ENCODE measurements at regions not wholly inside any gene's neighbourhood (a gene's known extent, or its start where the extent isn't known, plus 50 kb on each side); places are given as distances from the start of the nearest gene placed in this dataset.
A peak's percentile ranks its signal among the peaks of the same experiment; 100 is the strongest.
"Not testable (repeated sequence)": the region's sequence is repeated elsewhere in the genome, so short reads cannot be mapped to it uniquely, and the experiment has no call there.

DNA sequence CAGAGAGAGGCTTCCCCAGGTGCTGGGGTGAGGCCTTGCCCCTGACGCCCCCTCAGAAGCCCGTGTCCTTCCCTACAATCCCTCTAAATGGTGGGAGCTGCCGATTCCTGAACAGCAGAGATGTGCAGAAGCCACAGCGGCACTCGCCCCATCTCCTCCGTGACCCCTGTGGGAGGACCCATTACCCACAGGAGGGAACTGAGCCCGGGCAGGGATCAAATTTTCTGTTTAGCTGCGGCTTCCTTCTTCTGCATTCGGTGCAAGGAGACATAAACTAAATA is 181.2 kb upstream of the RAB6C start:
- no peaks in the 10 kb centered on the region for H3K36me3 Mint-ChIP-seq
- no peaks in the 10 kb centered on the region for H3K4me1 Mint-ChIP-seq
- ATAC-seq = no peak
- H3K27ac Mint-ChIP-seq = no peak overlapping the region
- H3K9me3 Mint-ChIP-seq = no peaks in the 10 kb centered on the region
- peaks cover 49% of the 10 kb centered on the region for H3K27me3 Mint-ChIP-seq
- no peak overlapping the region for H3K4me3 Mint-ChIP-seq

DNA sequence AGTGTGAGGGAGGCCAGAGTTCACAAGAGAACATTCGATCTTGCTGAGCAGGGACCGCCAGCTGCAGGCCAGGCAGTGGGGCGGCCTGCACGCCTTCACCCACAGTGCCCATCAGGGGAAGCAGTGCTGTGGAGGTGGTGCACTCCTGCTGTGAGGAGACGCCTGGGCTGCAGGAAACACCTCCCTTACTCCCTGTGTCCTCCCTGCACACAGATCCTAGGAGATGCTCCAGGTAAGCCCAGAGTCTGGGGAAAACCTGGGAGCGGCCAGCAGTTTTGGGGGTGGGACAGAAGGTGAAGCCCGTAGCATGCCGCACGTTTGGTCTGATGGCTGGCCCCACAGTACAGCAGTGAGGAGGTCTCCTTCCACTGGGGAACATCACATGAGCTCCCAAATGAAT is 180.8 kb upstream of the RAB6C start:
- no peak for ATAC-seq
- Mint-ChIP-seq H3K36me3 (no peaks in the 10 kb centered on the region), H3K9me3 (no peaks in the 10 kb centered on the region), H3K4me1 (no peaks in the 10 kb centered on the region), H3K27ac (no peak overlapping the region), H3K27me3 (peaks cover 45% of the 10 kb centered on the region), H3K4me3 (no peak overlapping the region)

DNA sequence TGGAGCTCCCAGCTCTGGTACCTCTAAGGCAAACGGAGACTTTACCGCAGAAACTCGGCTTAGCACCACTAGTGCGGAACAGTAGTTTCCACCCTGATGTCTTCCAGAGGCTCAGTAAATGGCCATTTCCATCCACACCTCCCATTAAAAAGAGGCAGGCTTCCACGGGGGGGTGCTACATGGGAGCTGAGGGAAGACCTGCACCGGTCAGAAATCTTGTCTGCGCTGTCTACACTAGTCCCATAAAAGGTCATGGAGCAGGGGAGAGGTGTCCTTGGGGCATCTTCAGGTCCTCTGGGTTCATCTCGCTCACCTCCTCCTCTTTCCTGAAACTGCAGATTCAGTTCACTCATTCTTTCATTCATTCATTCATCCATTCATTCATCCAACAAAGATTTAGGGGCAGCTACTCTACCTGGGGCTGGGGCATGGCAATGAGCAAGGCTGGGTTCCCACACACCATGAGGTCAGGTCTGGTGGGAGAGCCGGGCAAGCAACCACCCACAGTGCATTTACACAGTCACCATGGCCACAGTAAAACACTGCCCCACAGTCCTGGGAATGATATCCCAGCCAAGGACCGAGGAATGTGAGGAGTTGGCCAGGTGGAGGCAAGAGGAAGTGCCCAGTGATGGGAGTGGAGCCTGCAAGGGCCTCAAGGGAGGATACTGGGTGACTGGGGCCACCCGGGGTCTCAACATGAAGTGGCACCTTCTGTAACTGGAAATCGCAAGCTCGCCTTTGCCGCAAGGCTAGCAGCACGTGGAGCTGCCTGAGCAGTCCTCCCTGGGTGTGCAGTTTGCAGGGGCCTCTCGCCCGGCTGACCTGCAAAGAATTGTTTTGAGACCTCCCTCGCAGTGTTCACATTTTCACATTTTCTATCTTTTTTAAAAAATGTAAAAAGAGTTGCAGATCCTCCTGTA is 180.2 kb upstream of the RAB6C start:
- no peak for ATAC-seq
- no peaks in the 10 kb centered on the region for H3K9me3 Mint-ChIP-seq
- H3K4me3 Mint-ChIP-seq = no peak overlapping the region
- H3K27ac Mint-ChIP-seq = no peak overlapping the region
- no peaks in the 10 kb centered on the region for H3K4me1 Mint-ChIP-seq
- H3K36me3 Mint-ChIP-seq = no peaks in the 10 kb centered on the region
- peaks cover 41% of the 10 kb centered on the region for H3K27me3 Mint-ChIP-seq

DNA sequence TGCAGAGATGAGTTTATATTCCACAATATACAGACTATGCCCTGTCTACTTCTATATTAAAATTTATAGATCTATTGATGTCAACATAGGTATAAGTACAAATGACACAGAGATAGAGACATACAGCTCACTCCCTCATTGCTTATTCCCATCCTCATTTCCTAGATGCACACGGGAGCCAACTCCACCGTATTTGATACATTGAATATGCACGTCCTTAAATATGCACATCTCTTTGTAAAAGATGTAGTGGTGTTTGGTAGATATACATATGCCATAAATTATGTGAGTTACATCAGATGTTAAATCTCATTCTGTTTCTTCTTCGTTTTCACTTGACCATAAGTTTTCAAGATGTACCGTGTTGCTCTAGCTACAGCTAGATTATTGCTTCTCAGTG is 179.2 kb upstream of the RAB6C start:
- Mint-ChIP-seq H3K27ac (no peak overlapping the region), H3K9me3 (no peaks in the 10 kb centered on the region), H3K27me3 (peaks cover 33% of the 10 kb centered on the region), H3K36me3 (no peaks in the 10 kb centered on the region), H3K4me3 (no peak overlapping the region), H3K4me1 (no peaks in the 10 kb centered on the region)
- no peak for ATAC-seq

DNA sequence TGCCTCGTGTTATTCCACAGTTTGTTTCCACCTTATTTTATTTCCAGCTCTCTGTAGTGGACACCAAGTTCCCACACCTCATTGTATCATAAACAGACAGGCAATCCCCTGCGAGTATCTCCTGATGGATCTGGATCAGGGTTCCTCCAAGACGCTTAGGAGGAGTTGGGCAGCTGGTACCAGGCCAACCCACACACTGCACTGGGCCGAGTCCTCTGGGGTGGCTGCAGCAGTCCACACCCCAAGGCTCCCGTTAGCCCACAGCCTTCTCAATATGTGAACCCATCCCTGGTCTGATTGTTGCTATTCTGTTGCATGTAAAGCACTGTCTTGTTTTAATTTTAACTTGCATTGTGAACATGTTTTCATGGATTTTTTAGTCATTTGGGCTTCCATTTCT is 178.8 kb upstream of the RAB6C start:
- Mint-ChIP-seq H3K4me1 (no peaks in the 10 kb centered on the region), H3K36me3 (no peaks in the 10 kb centered on the region), H3K27me3 (peaks cover 29% of the 10 kb centered on the region), H3K27ac (no peak overlapping the region), H3K4me3 (no peak overlapping the region), H3K9me3 (no peaks in the 10 kb centered on the region)
- no peak for ATAC-seq

DNA sequence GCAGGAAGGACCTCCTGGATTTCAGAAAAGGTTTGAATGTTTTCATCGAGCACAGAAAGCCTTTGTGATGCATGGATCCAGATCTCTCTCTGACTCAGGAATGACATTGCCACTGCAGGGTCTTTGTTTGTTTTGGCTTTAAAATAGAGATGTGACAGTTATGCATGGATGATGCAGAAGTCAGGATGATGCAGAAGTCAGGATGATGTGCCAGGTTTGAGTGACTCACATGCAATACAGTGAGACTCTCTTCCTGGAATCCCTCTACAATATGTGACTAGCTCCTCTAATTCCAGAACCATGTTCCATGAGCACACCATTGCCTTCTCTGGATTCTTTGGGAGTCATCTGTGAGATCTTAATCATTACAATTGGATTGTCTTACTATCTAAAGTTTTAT is 177.9 kb upstream of the RAB6C start:
- H3K4me3 Mint-ChIP-seq = no peak overlapping the region
- ATAC-seq = no peak
- H3K27ac Mint-ChIP-seq = no peak overlapping the region
- H3K9me3 Mint-ChIP-seq = no peaks in the 10 kb centered on the region
- peaks cover 22% of the 10 kb centered on the region for H3K27me3 Mint-ChIP-seq
- no peaks in the 10 kb centered on the region for H3K4me1 Mint-ChIP-seq
- no peaks in the 10 kb centered on the region for H3K36me3 Mint-ChIP-seq

DNA sequence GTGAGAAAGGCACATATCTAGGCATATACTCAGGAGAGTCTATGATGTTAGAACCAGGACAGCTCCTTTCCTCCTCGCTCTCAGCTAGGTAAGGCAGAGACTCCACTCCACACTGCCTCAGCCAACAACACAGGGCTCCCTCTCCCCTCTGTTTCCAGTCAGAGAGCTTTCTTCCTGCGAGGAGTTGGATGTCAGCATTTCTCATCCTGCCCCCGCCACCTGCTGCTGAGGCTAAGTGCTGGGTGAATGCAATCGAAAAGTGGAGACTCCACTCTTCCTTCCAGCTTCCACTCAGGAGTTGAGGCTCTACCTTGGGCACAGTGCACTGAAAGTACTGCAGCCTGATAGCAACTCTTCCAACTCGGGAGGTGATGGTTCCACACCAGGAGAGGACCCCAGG is 177.2 kb upstream of the RAB6C start:
- Mint-ChIP-seq H3K36me3 (no peaks in the 10 kb centered on the region), H3K4me3 (no peak overlapping the region), H3K4me1 (no peaks in the 10 kb centered on the region), H3K9me3 (no peaks in the 10 kb centered on the region), H3K27ac (no peak overlapping the region), H3K27me3 (peaks cover 22% of the 10 kb centered on the region)
- no peak for ATAC-seq

DNA sequence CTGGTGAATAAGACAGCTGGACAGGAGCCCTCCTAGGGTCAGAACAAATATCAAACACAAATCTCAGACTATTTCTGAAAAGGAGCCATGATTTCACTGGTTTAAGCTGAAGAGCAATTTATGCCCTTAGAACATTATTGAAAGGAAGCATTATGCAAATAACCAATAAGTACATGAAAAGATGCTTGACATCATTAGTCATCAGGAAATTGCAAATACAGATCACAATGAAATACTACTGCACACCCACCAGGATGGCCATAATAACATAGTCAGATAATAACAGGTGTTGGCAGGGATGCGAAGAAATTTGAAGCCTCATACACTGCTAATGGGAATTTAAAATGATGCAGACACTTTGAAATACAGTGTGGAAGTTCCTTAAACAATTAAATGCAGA is 176.4 kb upstream of the RAB6C start:
- H3K27ac Mint-ChIP-seq = no peak overlapping the region
- no peaks in the 10 kb centered on the region for H3K36me3 Mint-ChIP-seq
- H3K27me3 Mint-ChIP-seq = peaks cover 22% of the 10 kb centered on the region
- no peak for ATAC-seq
- H3K9me3 Mint-ChIP-seq = no peaks in the 10 kb centered on the region
- H3K4me1 Mint-ChIP-seq = no peaks in the 10 kb centered on the region
- no peak overlapping the region for H3K4me3 Mint-ChIP-seq

DNA sequence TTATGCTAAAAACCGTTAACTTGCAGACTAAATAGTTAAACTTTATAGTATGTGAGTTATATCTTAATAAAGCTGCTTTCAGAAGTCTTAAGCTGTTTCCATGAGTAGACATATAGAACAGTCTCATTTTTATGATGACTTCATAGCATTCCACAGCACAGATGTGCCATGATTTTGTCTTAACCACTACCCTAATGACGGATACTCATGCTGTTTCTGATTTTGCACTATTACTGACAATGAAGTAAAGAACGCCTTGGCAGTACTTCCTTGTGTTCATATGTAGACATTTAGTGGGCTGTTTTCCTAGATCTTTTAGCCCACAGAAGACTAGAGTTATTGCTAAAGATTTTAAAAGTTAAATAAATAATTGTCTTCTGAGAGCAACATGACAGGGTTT is 175.6 kb upstream of the RAB6C start:
- H3K27ac Mint-ChIP-seq = no peak overlapping the region

DNA sequence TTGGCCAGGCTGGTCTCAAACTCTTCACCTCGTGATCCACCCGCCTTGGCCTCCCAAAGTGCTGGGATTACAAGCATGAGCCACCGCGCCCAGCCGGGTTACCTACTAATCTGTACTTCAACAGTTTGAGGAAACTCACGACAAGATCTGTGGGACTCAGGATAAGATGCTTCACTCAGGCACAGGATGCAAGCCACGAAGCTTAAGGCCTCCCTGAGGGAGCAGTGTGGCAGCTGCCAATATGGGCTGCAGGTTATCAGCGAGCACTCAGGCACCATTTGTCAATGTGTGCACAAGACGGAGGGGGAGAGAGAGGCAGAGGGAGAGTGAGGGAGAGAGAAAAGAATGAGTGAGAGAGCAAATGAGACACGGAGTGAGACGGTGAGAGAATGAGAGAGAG is 173.6 kb upstream of the RAB6C start:
- Mint-ChIP-seq H3K9me3 (no peaks in the 10 kb centered on the region), H3K36me3 (no peaks in the 10 kb centered on the region), H3K27ac (no peak overlapping the region), H3K4me1 (no peaks in the 10 kb centered on the region), H3K4me3 (no peak overlapping the region), H3K27me3 (peaks cover 28% of the 10 kb centered on the region)
- peak; percentile 8 for ATAC-seq

More for the DNA sequence above, 175.6 kb upstream of the RAB6C start:
- H3K36me3 Mint-ChIP-seq = no peaks in the 10 kb centered on the region
- H3K4me1 Mint-ChIP-seq = no peaks in the 10 kb centered on the region
- no peak for ATAC-seq
- H3K9me3 Mint-ChIP-seq = no peaks in the 10 kb centered on the region
- H3K27me3 Mint-ChIP-seq = peaks cover 22% of the 10 kb centered on the region
- no peak overlapping the region for H3K4me3 Mint-ChIP-seq

DNA sequence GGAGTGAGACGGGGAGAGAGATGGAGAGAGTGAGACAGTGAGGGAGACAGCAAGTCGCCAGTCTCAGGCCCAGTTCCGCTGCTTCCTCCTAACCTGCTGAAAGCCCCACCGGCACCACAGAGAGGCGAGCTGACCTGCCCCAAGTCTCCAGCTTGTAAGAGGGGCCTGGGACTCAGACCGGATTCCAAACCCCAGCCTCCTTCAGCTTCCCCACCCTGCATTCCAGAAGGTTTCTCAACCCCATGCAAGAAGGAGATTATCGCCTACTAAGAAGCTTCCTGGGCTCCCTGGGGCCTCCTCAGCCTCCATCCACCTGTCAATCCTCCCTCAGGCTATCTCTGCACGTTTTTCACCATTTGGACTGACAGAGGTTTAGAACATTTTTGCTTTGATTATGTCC is 173.1 kb upstream of the RAB6C start:
- H3K27me3 Mint-ChIP-seq = peaks cover 30% of the 10 kb centered on the region
- no peak overlapping the region for H3K27ac Mint-ChIP-seq
- H3K36me3 Mint-ChIP-seq = no peaks in the 10 kb centered on the region

DNA sequence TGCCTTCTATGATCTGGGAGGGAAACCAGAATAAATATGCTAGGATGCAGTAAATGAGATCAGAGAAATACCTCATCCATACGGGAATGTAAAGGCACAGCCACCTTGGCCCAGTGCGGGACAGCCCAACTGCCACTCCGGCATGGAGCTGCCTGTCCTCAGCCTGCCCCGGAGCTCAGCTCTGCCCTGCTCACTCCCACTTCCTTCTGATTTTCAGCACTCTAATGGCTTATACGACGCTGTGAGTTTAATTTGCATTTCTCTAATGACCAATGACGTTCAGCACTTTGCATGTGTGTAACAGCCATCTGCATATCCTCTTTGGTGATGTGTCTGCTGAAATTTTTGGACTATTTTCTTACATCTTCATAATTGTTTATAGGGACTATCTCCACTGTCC is 172.5 kb upstream of the RAB6C start:
- H3K27ac Mint-ChIP-seq = no peak overlapping the region

More for the DNA sequence above, 173.1 kb upstream of the RAB6C start:
- Mint-ChIP-seq H3K4me1 (no peaks in the 10 kb centered on the region), H3K9me3 (no peaks in the 10 kb centered on the region), H3K4me3 (no peak overlapping the region)
- peak; percentile 10 for ATAC-seq

DNA sequence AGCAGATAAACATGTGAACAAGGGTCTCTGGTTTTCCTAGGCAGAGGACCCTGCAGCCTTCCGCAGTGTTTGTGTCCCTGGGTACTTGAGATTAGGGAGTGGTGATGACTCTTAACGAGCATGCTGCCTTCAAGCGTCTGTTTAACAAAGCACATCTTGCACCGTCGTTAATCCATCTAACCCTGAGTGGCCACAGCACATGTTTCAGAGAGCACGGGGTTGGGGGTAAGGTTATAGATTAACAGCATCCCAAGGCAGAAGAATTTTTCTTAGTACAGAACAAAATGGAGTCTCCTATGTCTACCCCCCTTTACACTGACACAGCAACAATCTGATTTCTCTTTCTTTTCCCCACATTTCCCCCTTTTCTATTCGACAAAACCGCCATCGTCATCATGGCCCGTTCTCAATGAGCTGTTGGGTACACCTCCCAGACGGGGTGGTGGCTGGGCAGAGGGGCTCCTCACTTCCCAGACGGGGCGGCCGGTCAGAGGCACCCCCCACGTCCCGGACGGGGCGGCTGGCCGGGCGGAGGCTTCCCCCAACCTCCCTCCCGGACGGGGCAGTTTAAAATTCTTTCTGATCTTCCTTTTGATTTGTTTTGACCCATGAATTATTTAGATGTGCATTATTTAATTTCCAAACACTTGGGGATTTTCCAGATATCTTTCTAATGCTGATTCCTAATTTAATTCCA is 171.7 kb upstream of the RAB6C start:
- peaks cover 22% of the 10 kb centered on the region for H3K27me3 Mint-ChIP-seq
- H3K36me3 Mint-ChIP-seq, H3K4me1 Mint-ChIP-seq, ATAC-seq, H3K27ac Mint-ChIP-seq, H3K9me3 Mint-ChIP-seq, H3K4me3 Mint-ChIP-seq: not testable (repeated sequence)

More for the DNA sequence above, 172.5 kb upstream of the RAB6C start:
- Mint-ChIP-seq H3K36me3 (no peaks in the 10 kb centered on the region), H3K4me1 (no peaks in the 10 kb centered on the region), H3K27me3 (peaks cover 28% of the 10 kb centered on the region), H3K4me3 (no peak overlapping the region), H3K9me3 (no peaks in the 10 kb centered on the region)
- ATAC-seq = no peak

DNA sequence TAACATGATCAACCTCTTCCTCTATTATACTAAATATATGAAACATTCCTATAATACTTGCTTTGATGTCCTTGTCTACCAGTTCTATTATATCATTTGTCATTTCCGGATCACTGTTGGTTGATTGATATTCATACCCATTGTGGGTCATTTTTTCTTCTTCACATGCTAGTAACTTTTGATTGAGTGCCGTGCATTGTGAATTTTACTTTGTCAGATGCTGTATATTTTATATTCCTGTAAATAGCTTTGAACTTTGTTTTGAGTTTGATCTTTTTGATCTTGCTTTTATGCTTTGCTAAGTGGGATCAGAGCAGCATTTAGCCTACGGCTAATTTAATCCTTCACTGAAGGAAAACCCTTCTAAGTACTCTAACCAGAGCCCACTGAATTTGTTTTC is 168.9 kb upstream of the RAB6C start:
- H3K9me3 Mint-ChIP-seq = peaks cover 3% of the 10 kb centered on the region
- H3K4me1 Mint-ChIP-seq = no peaks in the 10 kb centered on the region
- H3K27ac Mint-ChIP-seq = no peak overlapping the region
- H3K4me3 Mint-ChIP-seq = no peak overlapping the region
- no peak for ATAC-seq
- peaks cover 28% of the 10 kb centered on the region for H3K27me3 Mint-ChIP-seq
- H3K36me3 Mint-ChIP-seq = no peaks in the 10 kb centered on the region

DNA sequence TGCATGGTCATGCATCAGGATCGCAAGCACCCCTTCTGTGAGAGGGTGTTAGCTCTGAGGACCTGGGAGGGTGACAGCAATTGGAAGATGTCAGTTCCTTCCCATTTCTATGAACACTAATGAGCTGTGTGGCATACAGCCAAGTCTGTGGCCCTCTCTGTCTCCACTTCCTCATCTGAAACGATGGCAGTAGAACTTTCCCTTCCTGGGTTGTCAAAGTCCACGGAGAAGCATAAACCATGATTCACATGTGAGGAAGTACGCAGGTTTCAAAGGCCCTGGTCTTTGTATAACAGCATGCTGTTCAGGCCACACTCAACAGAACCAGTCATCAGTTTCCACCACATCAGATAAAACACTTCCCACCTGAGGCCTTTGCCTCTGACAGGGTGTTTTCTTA is 167.4 kb upstream of the RAB6C start:
- peak; percentile 78 for ATAC-seq

DNA sequence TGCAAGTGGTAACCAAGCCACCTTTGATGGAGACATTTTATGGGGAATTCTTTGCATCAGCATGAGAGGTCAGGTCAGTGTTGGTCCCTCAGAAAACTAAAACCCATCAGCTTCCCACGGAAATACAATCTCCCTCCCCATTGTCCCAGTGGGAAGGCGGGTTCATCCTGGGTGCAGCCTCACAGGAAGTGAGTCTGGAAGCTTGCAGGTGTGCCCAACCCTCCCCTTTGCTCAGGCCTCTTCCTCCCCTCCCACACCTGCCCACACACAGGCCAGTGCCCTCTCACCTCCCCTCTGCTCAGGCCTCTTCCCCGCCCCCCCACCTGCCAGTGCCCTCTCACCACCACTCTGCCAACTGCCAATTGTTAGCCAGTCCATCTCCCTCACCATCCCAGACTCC is 166.8 kb upstream of the RAB6C start:
- Mint-ChIP-seq H3K36me3 (no peaks in the 10 kb centered on the region), H3K27me3 (peaks cover 28% of the 10 kb centered on the region), H3K9me3 (peaks cover 6% of the 10 kb centered on the region), H3K4me1 (no peaks in the 10 kb centered on the region), H3K4me3 (no peak overlapping the region), H3K27ac (no peak overlapping the region)
- no peak for ATAC-seq

More for the DNA sequence above, 167.4 kb upstream of the RAB6C start:
- H3K9me3 Mint-ChIP-seq = peaks cover 6% of the 10 kb centered on the region
- no peak overlapping the region for H3K4me3 Mint-ChIP-seq
- no peak overlapping the region for H3K27ac Mint-ChIP-seq
- H3K4me1 Mint-ChIP-seq = no peaks in the 10 kb centered on the region
- peaks cover 28% of the 10 kb centered on the region for H3K27me3 Mint-ChIP-seq
- no peaks in the 10 kb centered on the region for H3K36me3 Mint-ChIP-seq

Data from stimulated activated memory B cell treated with anti-CD40 and anti-IgM and Interleukin-4, amounts not matched to agents 10 μg/mL and 1 μg/mL and 100 μg/mL, for 72 hours (primary cell).